HCT116 (cell line): ENCODE measurements at regions not wholly inside any gene's neighbourhood (a gene's known extent, or its start where the extent isn't known, plus 50 kb on each side); places are given as distances from the start of the nearest gene placed in this dataset.

Experiments used
- ATAC-seq: fragments of 200-7000 bp; cut with Tn5 transposase; 2 replicates; pipeline ENCODE4 v1.9.1; 2020; ENCODE audit warnings: mild to moderate bottlenecking, moderate library complexity
- BruUV-seq: library from RNA; stranded (reverse); fragments of 400-500 nt; replicated peaks from 2 replicates; lab custom pipeline; 2021; lab: Mats Ljungman, UMichigan
- CTCF ChIA-PET: fragments of 300-600 bp; sonication (Branson Sonifier 250); formaldehyde crosslinking; loops from one replicate; lab custom pipeline; 2021; ENCODE audit warnings: antibody characterized with exemption; lab: Charles Lee
- POLR2A ChIA-PET: fragments of 300-600, 350-600 bp; sonication (Branson Sonifier 250); formaldehyde crosslinking; loops from one replicate; lab custom pipeline; 2021; ENCODE audit warnings: antibody characterized with exemption; lab: Charles Lee
- RAD21 ChIA-PET, 2 experiments: fragments of 300-600 bp; sonication (Branson Sonifier 250); formaldehyde crosslinking; loops; one replicate each; lab custom pipeline; 2023; ENCODE audit warnings: low total read pairs in 2 of 2; ENCODE audit not compliant: uncharacterized antibody in 2 of 2, unreplicated experiment in 2 of 2, low non-redundant PET in 1 of 2; lab: Charles Lee
- DNase-seq: peaks from one replicate; pipeline ENCODE4 v3.0.0-alpha.2; 2010; ENCODE audit warnings: low read depth, low spot score
- H2AFZ ChIP-seq: fragments of 200-600 bp; shearing (Covaris generic), sonication (generic); 2 replicates; pipeline ENCODE4 v1.6.1; 2017; ENCODE audit warnings: low read depth, mixed run types, mixed read lengths, antibody characterized with exemption, low read length; ENCODE audit not compliant: poor library complexity, severe bottlenecking
- H3K27ac ChIP-seq: 2 replicates; pipeline ENCODE4 v1.5.1; 2012; ENCODE audit warnings: low read depth, low read length
- H3K27me3 ChIP-seq: fragments of 200-600 bp; sonication (generic); 2 replicates; pipeline ENCODE4 v1.6.1; 2016; ENCODE audit warnings: mixed run types, low read length, mixed read lengths; ENCODE audit not compliant: insufficient read depth
- H3K36me3 ChIP-seq, 2 experiments: fragments of 200-500 bp in 1 of 2; fragments of 200-600 bp in 1 of 2; sonication (Bioruptor generic) in 1 of 2; sonication (generic) in 1 of 2; 2 replicates each; pipeline versions ENCODE4 v1.5.1 to v1.6.1; 2014 to 2016; ENCODE audit warnings: low read length in 2 of 2, inconsistent platforms in 1 of 2, mixed read lengths in 1 of 2, mixed run types in 1 of 2; ENCODE audit not compliant: insufficient read depth in 2 of 2, control insufficient read depth in 1 of 2
- H3K4me1 ChIP-seq, 2 experiments: fragments of 200-600 bp in 1 of 2; sonication (generic) in 1 of 2; 2 replicates each; pipeline versions ENCODE4 v1.5.1 to v1.6.1; 2012 to 2017; ENCODE audit warnings: low read length in 2 of 2, inconsistent platforms in 1 of 2, mild to moderate bottlenecking in 1 of 2, mixed read lengths in 1 of 2, mixed run types in 1 of 2, moderate library complexity in 1 of 2; ENCODE audit not compliant: insufficient read depth in 2 of 2, control insufficient read depth in 1 of 2
- H3K4me2 ChIP-seq: fragments of 200-600 bp; sonication (generic); 2 replicates; pipeline ENCODE4 v1.6.1; 2017; ENCODE audit warnings: mixed run types, low read length, mixed read lengths
- H3K4me3 ChIP-seq, 2 experiments: fragments of 200-600 bp in 1 of 2; sonication (generic) in 1 of 2; replicated peaks in 1 of 2; 2 replicates each; pipeline ENCODE4 v1.5.1; 2011 to 2016; ENCODE audit warnings: low read length in 2 of 2, control low read depth in 1 of 2, low read depth in 1 of 2, mild to moderate bottlenecking in 1 of 2, mixed read lengths in 1 of 2, mixed run types in 1 of 2
- H3K79me2 ChIP-seq: fragments of 200-600 bp; sonication (generic); 2 replicates; pipeline ENCODE4 v1.6.1; 2017; ENCODE audit warnings: mild to moderate bottlenecking, mixed run types, low read length, moderate library complexity, mixed read lengths; ENCODE audit not compliant: insufficient read depth
- H3K9ac ChIP-seq: fragments of 200-600 bp; sonication (generic); 2 replicates; pipeline ENCODE4 v1.6.1; 2016; ENCODE audit warnings: low read length, mixed read lengths
- H3K9me2 ChIP-seq: fragments of 200-600 bp; sonication (generic), shearing (Covaris generic); 2 replicates; pipeline ENCODE4 v1.6.1; 2017; ENCODE audit warnings: mixed run types, mild to moderate bottlenecking, moderate library complexity; ENCODE audit not compliant: insufficient read depth
- H3K9me3 ChIP-seq, 2 experiments: fragments of 200-500 bp in 1 of 2; fragments of 200-600 bp in 1 of 2; sonication (Bioruptor generic) in 1 of 2; sonication (generic) in 1 of 2; 2 replicates each; pipeline ENCODE4 v1.6.1; 2014 to 2017; ENCODE audit warnings: low read length in 2 of 2, mixed read lengths in 2 of 2, inconsistent platforms in 1 of 2, low read depth in 1 of 2, mild to moderate bottlenecking in 1 of 2, mixed run types in 1 of 2, moderate library complexity in 1 of 2; ENCODE audit not compliant: control insufficient read depth in 1 of 2, insufficient read depth in 1 of 2
- H4K20me1 ChIP-seq: fragments of 200-600 bp; sonication (generic), shearing (Covaris generic); 2 replicates; pipeline ENCODE4 v1.6.1; 2017; ENCODE audit warnings: mixed run types, mild to moderate bottlenecking, moderate library complexity; ENCODE audit not compliant: insufficient read depth
- ATF3 ChIP-seq: IDR thresholded peaks from 2 replicates; pipeline ENCODE4 v1.6.1; 2012
- CBX3 ChIP-seq: IDR thresholded peaks from 2 replicates; pipeline ENCODE4 v1.6.1; 2012; ENCODE audit warnings: low read depth
- CTCF ChIP-seq, 3 experiments: fragments of 200-600 bp in 1 of 3; sonication (generic) in 1 of 3; IDR thresholded peaks in 2 of 3; conservative IDR thresholded peaks in 1 of 3; 2 replicates each; pipeline ENCODE4 v1.5.1; 2012 to 2017; ENCODE audit warnings: low read depth in 2 of 3, low read length in 2 of 3, antibody characterized with exemption in 1 of 3, borderline replicate concordance in 1 of 3, control low read depth in 1 of 3, mild to moderate bottlenecking in 1 of 3, mixed read lengths in 1 of 3, mixed run types in 1 of 3, moderate library complexity in 1 of 3; ENCODE audit not compliant: insufficient read depth in 1 of 3
- EGR1 ChIP-seq: IDR thresholded peaks from 2 replicates; pipeline ENCODE4 v1.6.1; 2012; ENCODE audit warnings: low read depth
- ELF1 ChIP-seq: IDR thresholded peaks from 2 replicates; pipeline ENCODE4 v1.6.1; 2012; ENCODE audit warnings: low read depth, borderline replicate concordance
- EZH2 ChIP-seq: fragments of 200-600 bp; sonication (generic); IDR thresholded peaks from 2 replicates; pipeline ENCODE4 v1.6.1; 2017; ENCODE audit warnings: antibody characterized with exemption, mixed run types
- EZH2phosphoT487 ChIP-seq: fragments of 200-600 bp; IDR thresholded peaks from 2 replicates; pipeline ENCODE4 v1.6.1; 2018; ENCODE audit warnings: antibody characterized with exemption, borderline replicate concordance
- FOSL1 ChIP-seq: IDR thresholded peaks from 2 replicates; pipeline ENCODE4 v1.6.1; 2012; ENCODE audit warnings: low read depth
- JUND ChIP-seq: IDR thresholded peaks from 2 replicates; pipeline ENCODE4 v1.6.1; 2012
- RAD21 ChIP-seq: IDR thresholded peaks from 2 replicates; pipeline ENCODE4 v1.6.1; 2012; ENCODE audit warnings: low read depth, mild to moderate bottlenecking
- SP1 ChIP-seq: IDR thresholded peaks from 2 replicates; pipeline ENCODE4 v1.6.1; 2012; ENCODE audit warnings: low read depth
- SRF ChIP-seq: IDR thresholded peaks from 2 replicates; pipeline ENCODE4 v1.6.1; 2012; ENCODE audit warnings: low read depth
- TCF7L2 ChIP-seq: IDR thresholded peaks from 2 replicates; pipeline ENCODE4 v1.7.0; 2011; ENCODE audit warnings: borderline replicate concordance, inconsistent platforms; ENCODE audit not compliant: insufficient read depth, insufficient read length; ENCODE audit errors: extremely low read depth
- YY1 ChIP-seq: IDR thresholded peaks from 2 replicates; pipeline ENCODE4 v1.6.1; 2011; ENCODE audit warnings: low read length, low read depth, moderate library complexity, mild to moderate bottlenecking; ENCODE audit not compliant: insufficient replicate concordance; ENCODE audit errors: extremely low read depth
- ZBTB33 ChIP-seq: IDR thresholded peaks from 2 replicates; pipeline ENCODE4 v1.6.1; 2011; ENCODE audit warnings: mild to moderate bottlenecking, low read length, moderate library complexity; ENCODE audit not compliant: insufficient replicate concordance; ENCODE audit errors: extremely low read depth
- ZFX ChIP-seq: fragments of 450-650 bp; IDR thresholded peaks from 2 replicates; pipeline ENCODE4 v1.6.1; 2017
- ZNF274 ChIP-seq: fragments of 200-500 bp; sonication (Bioruptor generic); IDR thresholded peaks from 2 replicates; pipeline ENCODE4 v1.6.1; 2014; ENCODE audit warnings: mild to moderate bottlenecking, low read depth, low read length, inconsistent platforms
- intact Hi-C: fragments of 100-400 bp; cut with micrococcal nuclease; formaldehyde crosslinking; loops from 2 replicates; pipeline ENCODE4 v1.10.0; 2022

- intact Hi-C loops, result no loop called here
- Histone ChIP-seq H4K20me1 (no peaks in the 10 kb centered on the region), H3K27ac (no peak overlapping the region), H3K36me3 (no peaks in the 10 kb centered on the region), H3K4me1 (no peaks in the 10 kb centered on the region), H3K4me2 (no peak overlapping the region), H2AFZ (no peak overlapping the region), H3K27me3 (no peaks in the 10 kb centered on the region), H3K4me3 (no peak overlapping the region), H3K9ac (no peak overlapping the region), H3K9me2 (no peaks in the 10 kb centered on the region), H3K79me2 (no peaks in the 10 kb centered on the region), H3K9me3 (0 out of 4 replicates have a peak, but pooled peaks cover 0 to 5% of the 10 kb centered on the region in 2 experiments)
- TF ChIP-seq SRF (no peak), ZFX (no peak), ZBTB33 (no peak), ATF3 (no peak), EZH2phosphoT487 (no peak), CTCF (IDR thresholded peaks at IDR 0.05 in 2 of 3, conservative IDR thresholded peaks at IDR 0.05 in 1 of 3; ENCODE audit: borderline replicate concordance in 1 of 3, insufficient read depth in 1 of 3, low read depth in 2 of 3, low read length in 2 of 3) (no peak), CBX3 (no peak), YY1 (no peak), ELF1 (no peak), TCF7L2 (no peak), EZH2 (no peak), RAD21 (no peak), FOSL1 (no peak), ZNF274 (no peak), SP1 (no peak), JUND (no peak), EGR1 (no peak)
- ATAC-seq (no peak), DNase-seq (no peak)
- no TSS peak for BruUV-seq
- RAD21 ChIA-PET, result no interaction called here
- CTCF ChIA-PET, result no interaction called here
- POLR2A ChIA-PET, result no interaction called here
Measured at GRCh38 chr13:59000770-59001169, 1163.0 kb downstream of the DIAPH3 start.
